ENCODE measurements at regions not wholly inside any gene's neighbourhood (a gene's known extent, or its start where the extent isn't known, plus 50 kb on each side); places are given as distances from the start of the nearest gene placed in this dataset.

GRCh38 chr12:86367137-86367536, 110.9 kb upstream of the MGAT4C start:
- no peak for TF ChIP-seq CTCF (IDR thresholded peaks at IDR 0.05; ENCODE audit: insufficient read depth, low read depth, low read length, missing control alignments)
- no peak overlapping the region for H3K4me3 ChIP-seq (ENCODE audit: low read length)
- DNase-seq (ENCODE audit: low read depth) = no peak

- no peak for DNase-seq (ENCODE audit: low read depth)
- H3K4me3 ChIP-seq (ENCODE audit: low read length) = no peak overlapping the region
- TF ChIP-seq CTCF (IDR thresholded peaks at IDR 0.05; ENCODE audit: insufficient read depth, low read depth, low read length, missing control alignments) = no peak
Measured at GRCh38 chr12:86349196-86349595, 93.0 kb upstream of the MGAT4C start.

GRCh38 chr12:86333955-86334522, 77.8 kb upstream of the MGAT4C start:
- DNase-seq (ENCODE audit: low read depth) = no peak
- H3K4me3 ChIP-seq (ENCODE audit: low read length) = no peak overlapping the region
- no peak for TF ChIP-seq CTCF (IDR thresholded peaks at IDR 0.05; ENCODE audit: insufficient read depth, low read depth, low read length, missing control alignments)

GRCh38 chr12:86331457-86331856, 75.3 kb upstream of the MGAT4C start:
- DNase-seq (ENCODE audit: low read depth) = no peak
- no peak for TF ChIP-seq CTCF (IDR thresholded peaks at IDR 0.05; ENCODE audit: insufficient read depth, low read depth, low read length, missing control alignments)
- no peak overlapping the region for H3K4me3 ChIP-seq (ENCODE audit: low read length)

GRCh38 chr12:86331012-86331411, 74.8 kb upstream of the MGAT4C start:
- no peak for DNase-seq (ENCODE audit: low read depth)
- no peak for TF ChIP-seq CTCF (IDR thresholded peaks at IDR 0.05; ENCODE audit: insufficient read depth, low read depth, low read length, missing control alignments)
- no peak overlapping the region for H3K4me3 ChIP-seq (ENCODE audit: low read length)

GRCh38 chr12:86312232-86312631, 56.0 kb upstream of the MGAT4C start:
- DNase-seq (ENCODE audit: low read depth) = no peak
- TF ChIP-seq CTCF (IDR thresholded peaks at IDR 0.05; ENCODE audit: insufficient read depth, low read depth, low read length, missing control alignments) = no peak
- no peak overlapping the region for H3K4me3 ChIP-seq (ENCODE audit: low read length)
